Breast epithelium (tissue), 3 donors: ENCODE measurements at regions not wholly inside any gene's neighbourhood (a gene's known extent, or its start where the extent isn't known, plus 50 kb on each side); places are given as distances from the start of the nearest gene placed in this dataset.

ENCODE experiments used
- CTCF ChIP-seq, 3 donors: fragments of 450-650 bp; IDR thresholded peaks; one replicate each; pipeline ENCODE4 v1.5.1; 2016 to 2017; ENCODE audit warnings: antibody characterized with exemption in 3 of 3, mild to moderate bottlenecking in 3 of 3, moderate library complexity in 3 of 3
- POLR2AphosphoS5 ChIP-seq, 3 donors: sonication (generic); formaldehyde crosslinking; IDR thresholded peaks; one replicate each; pipeline ENCODE4 v1.6.1; 2017; ENCODE audit warnings: antibody characterized with exemption in 3 of 3

DNA sequence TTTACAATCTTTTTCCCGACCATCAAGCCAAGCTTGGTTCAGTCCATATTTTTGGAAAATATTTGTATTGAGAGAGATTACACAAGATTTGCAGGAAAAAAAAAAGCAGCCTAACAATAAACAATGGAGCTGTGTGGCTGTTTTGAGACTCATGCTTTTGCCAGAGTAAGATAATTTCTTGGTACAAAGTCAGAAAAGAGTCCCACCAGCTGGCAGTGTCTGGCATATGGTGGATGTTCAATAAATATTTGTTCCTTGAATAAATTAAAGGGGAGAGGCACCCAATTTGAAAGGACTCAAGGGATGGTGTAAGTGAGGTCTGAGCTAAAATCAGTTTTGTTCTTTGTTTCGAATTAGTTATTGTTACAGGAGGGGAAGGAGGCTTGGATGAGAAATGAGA is 78.1 kb upstream of the RPH3A start:
- TF ChIP-seq CTCF (IDR thresholded peaks at IDR 0.05), result no peak
- TF ChIP-seq POLR2AphosphoS5 (IDR thresholded peaks at IDR 0.05), result no peak
